ENCODE measurements at regions not wholly inside any gene's neighbourhood (a gene's known extent, or its start where the extent isn't known, plus 50 kb on each side); places are given as distances from the start of the nearest gene placed in this dataset.
"Not testable (repeated sequence)": the region's sequence is repeated elsewhere in the genome, so short reads cannot be mapped to it uniquely, and the experiment has no call there.

GRCh38 chr16:88331989-88332920, 50.5 kb upstream of the ZNF469 start:
- peak; percentile 54 for DNase-seq (ENCODE audit: low spot score)

- DNase-seq (ENCODE audit: low spot score) = not testable (repeated sequence)
These were observed 49.6 kb upstream of the ZNF469 start for GRCh38 chr16:88332921-88333825.
